ENCODE measurements at regions not wholly inside any gene's neighbourhood (a gene's known extent, or its start where the extent isn't known, plus 50 kb on each side); places are given as distances from the start of the nearest gene placed in this dataset.

DNA sequence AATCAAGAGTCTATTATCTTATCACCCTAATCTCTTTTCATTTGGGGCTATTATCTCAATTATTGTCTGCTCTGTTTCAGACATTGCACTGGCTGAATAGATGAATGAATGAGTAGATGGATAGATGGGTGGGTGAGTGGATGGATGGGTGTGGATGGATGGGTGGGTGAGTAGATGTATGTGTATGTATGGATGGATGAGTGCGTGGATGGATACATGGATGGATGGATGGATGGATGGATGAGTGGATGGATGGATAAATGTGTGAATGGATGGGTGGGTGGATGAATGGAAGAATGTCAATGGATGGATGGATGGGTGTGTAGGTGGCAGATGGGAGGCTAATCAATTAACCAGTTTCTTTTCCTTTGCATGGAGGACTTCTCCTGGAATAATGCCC, 301.7 kb downstream of the NSG2 start:
- H4K20me1 ChIP-seq (ENCODE audit: insufficient read depth, low read length) = no peaks in the 10 kb centered on the region
- H3K36me3 ChIP-seq (replicated peaks in 1 of 2; ENCODE audit: control insufficient read depth in 1 of 2, insufficient read depth in 2 of 2, low read length in 2 of 2) = no peaks in the 10 kb centered on the region
- Mint-ChIP-seq H3K4me3 (no peak overlapping the region), H3K36me3 (no peaks in the 10 kb centered on the region), H3K4me1 (no peaks in the 10 kb centered on the region), H3K27ac (no peak overlapping the region), H3K9me3 (peaks cover 0 to 3% (median 0%) of the 10 kb centered on the region in 7 donors), H3K27me3 (ENCODE audit: low read depth in 3 of 3) (peaks cover 0 to 7% (median 2%) of the 10 kb centered on the region in 3 donors)
- H3K27me3 ChIP-seq (ENCODE audit: control insufficient read depth in 2 of 2, insufficient read depth in 2 of 2, low read length in 2 of 2) = no peaks in the 10 kb centered on the region
- no peaks in the 10 kb centered on the region for H3K4me1 ChIP-seq (ENCODE audit: control insufficient read depth in 1 of 2, insufficient read depth in 2 of 2, low read length in 2 of 2)
- no peak overlapping the region for H3K4me3 ChIP-seq (replicated peaks in 1 of 3; ENCODE audit: low read depth in 2 of 3, low read length in 3 of 3)
- no peak overlapping the region for H3K9ac ChIP-seq (ENCODE audit: insufficient read depth, low read length, poor library complexity, severe bottlenecking)
- intact Hi-C loops (cut with micrococcal nuclease) = no loop called here
- no peak overlapping the region for H2AFZ ChIP-seq (ENCODE audit: insufficient read depth, low read depth, low read length, poor library complexity, severe bottlenecking)
- H3K9me3 ChIP-seq (replicated peaks in 1 of 2; ENCODE audit: control insufficient read depth in 1 of 2, insufficient read depth in 1 of 2, low read length in 2 of 2) = no peaks in the 10 kb centered on the region
- no peak overlapping the region for H3K27ac ChIP-seq (ENCODE audit: low read depth in 1 of 2, low read length in 2 of 2)
- TF ChIP-seq, protein P1, sequence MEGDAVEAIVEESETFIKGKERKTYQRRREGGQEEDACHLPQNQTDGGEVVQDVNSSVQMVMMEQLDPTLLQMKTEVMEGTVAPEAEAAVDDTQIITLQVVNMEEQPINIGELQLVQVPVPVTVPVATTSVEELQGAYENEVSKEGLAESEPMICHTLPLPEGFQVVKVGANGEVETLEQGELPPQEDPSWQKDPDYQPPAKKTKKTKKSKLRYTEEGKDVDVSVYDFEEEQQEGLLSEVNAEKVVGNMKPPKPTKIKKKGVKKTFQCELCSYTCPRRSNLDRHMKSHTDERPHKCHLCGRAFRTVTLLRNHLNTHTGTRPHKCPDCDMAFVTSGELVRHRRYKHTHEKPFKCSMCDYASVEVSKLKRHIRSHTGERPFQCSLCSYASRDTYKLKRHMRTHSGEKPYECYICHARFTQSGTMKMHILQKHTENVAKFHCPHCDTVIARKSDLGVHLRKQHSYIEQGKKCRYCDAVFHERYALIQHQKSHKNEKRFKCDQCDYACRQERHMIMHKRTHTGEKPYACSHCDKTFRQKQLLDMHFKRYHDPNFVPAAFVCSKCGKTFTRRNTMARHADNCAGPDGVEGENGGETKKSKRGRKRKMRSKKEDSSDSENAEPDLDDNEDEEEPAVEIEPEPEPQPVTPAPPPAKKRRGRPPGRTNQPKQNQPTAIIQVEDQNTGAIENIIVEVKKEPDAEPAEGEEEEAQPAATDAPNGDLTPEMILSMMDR (IDR thresholded peaks at IDR 0.05) = no peak
- H3K79me2 ChIP-seq (ENCODE audit: insufficient read depth, low read length) = no peaks in the 10 kb centered on the region
- 92% methylated on average over 1 of the region's 1 CpG for WGBS (ENCODE audit: insufficient coverage)
- no peak for DNase-seq
- H3K4me2 ChIP-seq (replicated peaks; ENCODE audit: extremely low read depth, low read length, poor library complexity, severe bottlenecking) = no peak overlapping the region

GRCh38 chr5:174348311-174348981, 302.9 kb downstream of the NSG2 start:
- H3K9me3 Mint-ChIP-seq = peaks cover 0 to 3% (median 0%) of the 10 kb centered on the region in 7 donors
- H3K27me3 Mint-ChIP-seq (ENCODE audit: low read depth in 3 of 3) = peaks cover 0 to 7% (median 2%) of the 10 kb centered on the region in 3 donors
- no peaks in the 10 kb centered on the region for H3K4me1 ChIP-seq (ENCODE audit: control insufficient read depth in 1 of 2, insufficient read depth in 2 of 2, low read length in 2 of 2)
- no peaks in the 10 kb centered on the region for H3K36me3 Mint-ChIP-seq
- H3K4me1 Mint-ChIP-seq = no peaks in the 10 kb centered on the region
- H3K4me3 Mint-ChIP-seq = no peak overlapping the region
- H3K36me3 ChIP-seq (replicated peaks in 1 of 2; ENCODE audit: control insufficient read depth in 1 of 2, insufficient read depth in 2 of 2, low read length in 2 of 2) = no peaks in the 10 kb centered on the region
- no peaks in the 10 kb centered on the region for H4K20me1 ChIP-seq (ENCODE audit: insufficient read depth, low read length)
- intact Hi-C loops (cut with micrococcal nuclease) = no loop called here
- H3K79me2 ChIP-seq (ENCODE audit: insufficient read depth, low read length) = no peaks in the 10 kb centered on the region
- TF ChIP-seq, protein P1 (IDR thresholded peaks at IDR 0.05) = no peak
- 43% methylated on average over 4 of the region's 8 CpGs for WGBS (ENCODE audit: insufficient coverage)
- no peak overlapping the region for H2AFZ ChIP-seq (ENCODE audit: insufficient read depth, low read depth, low read length, poor library complexity, severe bottlenecking)
- H3K9ac ChIP-seq (ENCODE audit: insufficient read depth, low read length, poor library complexity, severe bottlenecking) = no peak overlapping the region
- no peaks in the 10 kb centered on the region for H3K27me3 ChIP-seq (ENCODE audit: control insufficient read depth in 2 of 2, insufficient read depth in 2 of 2, low read length in 2 of 2)
- no peak overlapping the region for H3K27ac ChIP-seq (ENCODE audit: low read depth in 1 of 2, low read length in 2 of 2)
- no peak for DNase-seq
- H3K4me2 ChIP-seq (replicated peaks; ENCODE audit: extremely low read depth, low read length, poor library complexity, severe bottlenecking) = no peak overlapping the region
- no peak overlapping the region for H3K4me3 ChIP-seq (replicated peaks in 1 of 3; ENCODE audit: low read depth in 2 of 3, low read length in 3 of 3)
- H3K27ac Mint-ChIP-seq = no peak overlapping the region
- no peaks in the 10 kb centered on the region for H3K9me3 ChIP-seq (replicated peaks in 1 of 2; ENCODE audit: control insufficient read depth in 1 of 2, insufficient read depth in 1 of 2, low read length in 2 of 2)

Data from CD14-positive monocyte (primary cell).